Stimulated activated CD8-positive, alpha-beta memory T cell treated with anti-CD3 and anti-CD28 coated beads, Interleukin-7, amount 100 ng/mL, for 48 hours (primary cell): ENCODE measurements at regions not wholly inside any gene's neighbourhood (a gene's known extent, or its start where the extent isn't known, plus 50 kb on each side); places are given as distances from the start of the nearest gene placed in this dataset.
"Not testable (repeated sequence)": the region's sequence is repeated elsewhere in the genome, so short reads cannot be mapped to it uniquely, and the experiment has no call there.

Experiments
- DNase-seq, 2 donors: peaks; one replicate each; pipeline ENCODE4 v3.0.0-alpha.2; 2020; ENCODE audit warnings: low read depth in 1 of 2; ENCODE audit errors: extremely low read depth in 1 of 2

DNA sequence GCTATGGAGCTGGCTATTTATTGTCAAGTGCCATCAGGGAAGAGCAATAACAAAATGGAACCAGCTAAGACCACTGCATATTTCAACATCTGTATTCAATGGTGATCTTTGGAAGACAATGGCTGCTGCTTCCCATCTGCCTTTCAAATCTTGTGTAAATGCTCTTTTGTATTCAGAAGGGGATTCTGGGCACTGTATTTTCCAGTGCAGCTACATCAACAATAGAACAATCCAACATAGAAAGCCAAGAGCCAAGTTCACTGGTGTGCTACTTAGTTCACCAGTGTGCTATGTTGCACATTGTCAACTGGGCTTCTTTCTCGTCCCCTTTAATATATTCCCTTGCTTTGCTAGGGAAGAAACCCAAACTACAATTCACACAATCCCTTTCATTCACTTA, 128.8 kb upstream of the OR4E1 start:
- DNase-seq = no peak

DNA sequence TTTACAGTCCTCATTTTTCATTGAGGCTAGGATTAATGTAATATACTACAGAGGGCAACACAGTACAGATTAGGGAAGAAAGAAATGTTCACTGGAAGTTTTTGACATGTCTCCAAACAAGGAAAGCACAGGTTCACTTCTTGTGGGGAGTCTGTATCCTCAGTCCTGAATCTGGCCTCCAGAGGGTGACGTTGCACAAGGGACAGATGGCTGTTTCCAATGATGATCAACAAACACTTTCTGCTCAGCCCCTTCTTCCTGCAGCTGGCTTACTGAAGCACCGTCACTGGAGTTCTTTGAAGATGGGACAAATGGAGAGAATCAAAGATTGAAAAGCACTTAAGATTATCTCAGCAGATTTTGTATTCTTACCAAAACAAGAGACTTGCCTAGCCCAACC, 123.3 kb upstream of the OR4E1 start:
- no peak for DNase-seq

GRCh38 chr14:21795456-21795855, 121.8 kb upstream of the OR4E1 start:
- no peak for DNase-seq

DNA sequence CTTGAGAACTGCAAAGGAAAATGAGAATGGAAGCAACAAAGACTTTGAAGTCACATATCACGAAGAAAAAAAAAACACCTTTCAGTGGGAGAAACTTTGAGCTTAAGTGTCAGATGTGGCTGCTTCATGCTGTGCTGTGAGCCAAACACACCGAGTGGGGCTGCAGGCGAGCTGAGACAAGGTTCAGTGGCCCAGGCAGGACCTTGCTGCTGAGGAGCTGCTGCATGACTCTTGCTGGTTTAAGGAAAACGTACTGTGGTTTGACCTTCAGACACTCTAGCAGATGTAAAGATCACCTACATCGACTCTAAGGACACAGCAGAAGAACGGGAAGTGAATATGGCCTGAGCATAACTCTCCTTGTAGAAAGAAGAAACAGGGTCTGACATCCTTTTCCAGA, 118.1 kb upstream of the OR4E1 start:
- no peak for DNase-seq

DNA sequence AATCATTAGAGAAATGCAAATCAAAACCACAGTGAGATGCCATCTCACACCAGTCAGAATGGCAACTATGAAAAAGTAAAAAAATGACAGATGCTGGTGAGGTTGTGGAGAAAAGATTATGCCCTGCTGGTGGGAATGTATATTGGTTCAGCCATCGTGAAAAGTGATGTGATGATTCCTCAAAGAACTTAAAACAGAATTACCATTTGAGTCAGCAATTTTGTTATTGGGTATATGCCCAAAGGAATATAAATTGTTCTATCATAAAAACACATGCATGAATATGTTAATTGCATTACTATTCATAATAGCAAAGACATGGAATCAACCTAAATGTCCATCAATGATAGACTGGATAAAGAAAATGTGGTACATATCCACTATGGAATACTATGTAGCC, 115.1 kb upstream of the OR4E1 start:
- not testable (repeated sequence) for DNase-seq

GRCh38 chr14:21787242-21787641, 113.6 kb upstream of the OR4E1 start:
- not testable (repeated sequence) for DNase-seq

DNA sequence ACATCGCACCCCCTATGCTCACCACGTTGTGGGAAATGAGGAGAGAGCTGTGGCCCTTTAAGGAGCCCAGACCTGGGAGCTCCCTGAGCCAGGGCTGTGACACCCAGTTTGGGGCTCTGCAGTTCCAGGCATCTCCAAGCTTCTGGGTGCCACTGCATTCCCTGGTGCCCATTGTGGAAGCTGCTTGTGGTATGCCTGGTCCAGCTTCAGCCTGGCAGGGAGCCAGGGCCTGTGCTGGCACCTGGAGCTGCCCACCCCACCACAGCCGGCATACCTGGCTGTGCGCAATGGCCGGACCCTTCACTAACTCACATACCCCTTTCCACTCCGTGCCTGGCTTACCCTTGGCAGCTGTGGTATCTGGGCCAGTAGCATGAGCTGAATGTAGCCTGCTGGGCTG, 107.9 kb upstream of the OR4E1 start:
- DNase-seq = no peak

- DNase-seq = no peak
Measured at GRCh38 chr14:21780429-21781084, 106.9 kb upstream of the OR4E1 start.

DNA sequence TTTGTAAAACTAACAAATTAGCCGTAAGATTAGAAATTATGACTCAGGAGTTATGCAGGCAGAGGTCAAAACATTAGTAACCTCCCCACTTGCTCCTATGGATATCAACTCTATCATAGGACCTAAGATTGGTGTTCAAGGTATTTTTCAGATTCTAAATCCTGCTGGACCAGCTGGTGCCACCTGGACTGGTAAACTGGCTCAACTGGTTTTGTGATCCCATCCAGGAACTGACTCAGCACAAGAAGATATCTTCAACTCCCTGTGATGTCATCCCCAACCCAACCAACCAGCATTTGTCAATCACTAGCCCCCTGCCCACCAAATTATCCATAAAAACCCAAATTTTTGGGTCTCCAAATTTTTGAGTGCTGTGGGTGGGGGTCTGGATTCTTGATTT, 98.1 kb upstream of the OR4E1 start:
- no peak for DNase-seq

GRCh38 chr14:21768875-21769257, 95.2 kb upstream of the OR4E1 start:
- no peak for DNase-seq

DNA sequence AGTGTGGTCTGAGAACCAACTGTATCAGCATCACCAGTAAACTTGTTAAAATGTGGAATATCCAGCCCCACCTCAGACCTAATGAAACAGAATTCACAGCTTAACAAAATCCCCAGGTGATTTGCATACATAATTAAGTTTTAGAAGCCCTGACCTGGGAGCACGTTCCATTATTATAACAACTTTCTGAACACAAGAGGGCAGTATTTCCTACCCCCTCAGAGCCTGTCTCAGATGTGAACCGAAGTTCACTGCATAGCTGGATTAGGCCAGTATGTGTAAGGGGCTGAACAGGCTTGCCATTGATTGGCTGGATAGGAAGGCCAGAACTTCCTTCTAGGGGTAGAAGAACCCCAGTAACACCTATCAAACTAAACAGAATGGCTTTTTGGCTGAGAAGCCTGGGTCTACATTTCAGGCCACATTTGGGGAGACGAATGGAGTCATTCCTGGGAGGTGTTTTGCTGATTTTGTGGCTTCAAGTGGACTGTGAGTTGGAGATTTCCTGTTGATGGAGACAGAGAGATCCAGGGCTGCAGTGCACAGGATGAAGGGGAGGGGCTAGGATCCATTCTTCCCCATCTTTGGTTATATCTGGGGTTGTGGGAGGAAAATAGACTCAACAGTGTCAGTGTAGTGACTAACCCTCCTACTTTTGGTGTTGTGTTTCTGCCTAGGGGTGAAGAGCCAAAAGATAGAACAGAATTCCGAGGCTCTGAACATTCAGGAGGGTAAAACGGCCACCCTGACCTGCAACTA, 94.7 kb upstream of the OR4E1 start:
- DNase-seq = peak in 1 of 2 donors; percentile 12

DNA sequence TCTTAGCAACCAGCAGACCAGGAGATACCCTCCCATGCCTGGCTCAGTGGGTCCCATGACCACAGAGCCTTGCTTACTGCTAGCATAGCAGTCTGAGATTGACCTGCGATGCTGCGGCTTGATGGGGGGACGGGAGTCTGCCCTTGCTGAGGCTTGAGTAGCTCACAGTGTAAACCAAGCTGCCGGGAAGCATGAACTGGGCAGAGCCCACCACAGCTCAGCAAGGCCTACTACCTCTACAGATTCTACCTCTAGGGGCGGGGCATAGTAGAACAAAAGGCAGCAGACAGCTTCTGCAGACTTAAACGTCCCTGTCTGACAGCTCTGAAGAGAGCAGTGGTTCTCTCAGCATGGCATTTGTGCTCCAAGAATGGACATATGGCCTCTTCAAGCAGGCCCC, 86.7 kb upstream of the OR4E1 start:
- not testable (repeated sequence) for DNase-seq

DNA sequence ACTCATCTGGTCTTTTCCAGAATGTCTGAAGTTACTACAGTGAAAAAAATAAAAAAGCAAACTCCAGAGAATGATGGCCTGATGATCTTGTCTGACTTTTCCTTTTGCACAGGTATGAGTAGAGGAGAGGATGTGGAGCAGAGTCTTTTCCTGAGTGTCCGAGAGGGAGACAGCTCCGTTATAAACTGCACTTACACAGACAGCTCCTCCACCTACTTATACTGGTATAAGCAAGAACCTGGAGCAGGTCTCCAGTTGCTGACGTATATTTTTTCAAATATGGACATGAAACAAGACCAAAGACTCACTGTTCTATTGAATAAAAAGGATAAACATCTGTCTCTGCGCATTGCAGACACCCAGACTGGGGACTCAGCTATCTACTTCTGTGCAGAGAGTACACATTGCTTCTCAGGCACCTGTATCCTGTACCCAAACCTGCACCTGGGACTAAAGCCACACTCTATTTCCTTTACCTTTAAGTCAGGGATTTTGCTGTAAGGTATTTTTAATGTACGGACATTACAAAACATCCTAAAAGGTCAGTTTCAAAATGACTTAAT, 75.8 kb upstream of the OR4E1 start:
- no peak for DNase-seq

GRCh38 chr14:21748869-21749303, 75.3 kb upstream of the OR4E1 start:
- peak; percentile 11 to 20 for DNase-seq

DNA sequence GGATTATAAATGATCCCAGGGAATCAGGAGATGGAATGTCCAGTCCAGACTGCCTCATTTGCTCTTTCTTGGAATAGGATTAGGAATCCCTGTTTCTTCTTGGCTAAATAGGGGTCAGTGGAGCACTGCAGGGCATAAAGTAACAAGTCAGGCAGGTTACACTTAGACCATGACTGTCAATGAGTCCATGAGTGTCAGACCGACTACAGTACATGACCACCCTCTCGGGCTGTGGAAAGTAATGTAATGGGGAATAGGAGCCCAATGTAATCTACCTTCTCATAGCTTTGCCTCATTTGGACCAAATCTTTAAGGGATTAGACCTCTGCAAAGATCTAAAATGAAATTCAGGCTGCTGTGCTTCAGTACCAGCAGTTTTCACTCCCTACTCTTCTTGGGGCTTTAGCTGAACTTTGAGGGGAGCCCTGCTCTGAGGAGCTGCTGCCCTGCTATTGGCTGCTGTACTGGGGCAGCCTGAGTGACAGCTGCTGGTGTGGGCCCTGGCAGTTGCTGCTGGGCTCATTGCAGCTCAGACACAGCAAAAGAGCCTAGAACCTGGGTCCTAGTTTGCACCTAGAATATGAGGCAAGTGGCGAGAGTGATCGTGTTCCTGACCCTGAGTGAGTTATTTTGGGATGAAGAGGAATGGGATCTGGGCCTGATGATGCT, 62.2 kb upstream of the OR4E1 start:
- DNase-seq = no peak

- DNase-seq = no peak
Measured at GRCh38 chr14:21735200-21735599, 61.6 kb upstream of the OR4E1 start.

- DNase-seq = no peak
Measured at GRCh38 chr14:21734457-21735074, 60.9 kb upstream of the OR4E1 start.

GRCh38 chr14:21729703-21730233, 56.1 kb upstream of the OR4E1 start:
- DNase-seq = no peak

GRCh38 chr14:21725250-21725649, 51.6 kb upstream of the OR4E1 start:
- DNase-seq = no peak

- DNase-seq = no peak
Measured at GRCh38 chr14:21724090-21724973, 50.7 kb upstream of the OR4E1 start.
